ENCODE measurements at regions not wholly inside any gene's neighbourhood (a gene's known extent, or its start where the extent isn't known, plus 50 kb on each side); places are given as distances from the start of the nearest gene placed in this dataset.

DNA sequence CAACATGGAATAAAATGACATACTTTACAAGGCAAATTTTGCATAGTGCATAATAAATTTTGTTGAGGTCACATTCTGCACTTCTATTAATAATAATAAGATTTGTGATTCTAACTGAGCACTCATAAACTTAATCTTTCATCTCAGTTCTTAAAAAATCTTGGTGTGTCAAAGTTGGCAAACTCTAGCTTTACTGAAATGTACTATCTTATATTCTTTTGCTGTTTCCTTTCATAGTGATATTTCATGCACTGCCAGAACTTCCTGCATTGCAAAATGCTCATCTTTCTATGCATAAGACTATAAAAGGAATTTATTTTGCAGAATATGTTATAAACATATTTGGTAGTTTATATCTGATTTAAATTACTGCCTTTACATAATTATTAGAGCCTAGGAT lies 797.6 kb downstream of the ADGRL2 start:
- DNase-seq: no peak

DNA sequence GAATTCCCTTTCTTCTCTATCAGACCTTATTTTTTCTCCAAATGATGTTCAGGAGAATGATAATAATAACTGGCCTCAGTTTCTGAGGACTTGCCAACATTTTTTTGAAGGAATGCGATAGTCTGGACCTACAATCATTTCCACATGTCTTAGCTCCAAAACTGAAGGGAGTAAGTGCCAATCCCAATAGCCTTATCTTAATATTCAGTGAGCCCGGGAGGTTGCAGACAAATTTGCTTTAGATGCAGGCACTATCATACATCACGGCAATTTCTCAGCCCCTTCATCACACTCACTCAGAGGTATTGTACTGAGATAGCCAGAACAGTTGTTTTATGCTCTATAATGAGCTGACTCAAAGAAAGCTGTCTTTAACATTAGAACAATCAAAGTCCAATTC lies 796.9 kb downstream of the ADGRL2 start:
- no peak for DNase-seq

DNA sequence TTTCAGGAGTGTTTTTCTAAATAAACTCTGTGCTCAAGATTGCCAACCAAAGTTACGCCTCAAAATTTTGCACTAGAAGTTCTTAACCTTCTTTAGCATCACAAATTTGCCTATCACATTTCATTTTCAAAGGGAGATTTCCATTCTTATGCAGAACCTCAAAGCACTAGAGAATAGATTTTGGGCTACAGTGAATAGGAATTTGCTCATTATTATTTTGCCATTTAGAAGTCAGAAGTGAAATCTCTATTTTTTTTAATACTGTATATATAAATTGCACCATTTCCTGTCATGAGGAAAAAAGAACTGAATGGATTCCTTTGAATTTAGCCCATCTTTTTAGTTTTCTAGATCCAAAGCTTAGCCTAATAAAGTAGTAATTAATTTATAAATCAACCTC lies 796.4 kb downstream of the ADGRL2 start:
- no peak for DNase-seq

DNA sequence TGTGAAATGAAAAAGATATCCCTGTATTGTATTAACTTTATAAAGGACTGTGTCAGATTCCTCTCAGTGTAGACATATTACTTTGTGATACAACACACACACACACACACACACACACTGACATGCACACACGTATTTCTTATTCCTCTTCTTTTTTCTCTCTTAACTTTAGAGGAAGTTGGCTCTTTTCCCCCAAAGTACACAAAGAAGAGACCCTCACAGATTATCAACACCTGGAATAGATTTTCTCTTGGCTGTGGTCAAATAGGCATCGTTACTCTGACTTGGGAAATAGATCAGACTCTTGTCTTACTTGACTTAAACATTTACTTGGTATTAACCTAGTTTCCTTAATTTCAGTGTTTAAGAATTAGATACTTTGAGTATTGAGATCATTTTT lies 792.8 kb downstream of the ADGRL2 start:
- no peak for DNase-seq

DNA sequence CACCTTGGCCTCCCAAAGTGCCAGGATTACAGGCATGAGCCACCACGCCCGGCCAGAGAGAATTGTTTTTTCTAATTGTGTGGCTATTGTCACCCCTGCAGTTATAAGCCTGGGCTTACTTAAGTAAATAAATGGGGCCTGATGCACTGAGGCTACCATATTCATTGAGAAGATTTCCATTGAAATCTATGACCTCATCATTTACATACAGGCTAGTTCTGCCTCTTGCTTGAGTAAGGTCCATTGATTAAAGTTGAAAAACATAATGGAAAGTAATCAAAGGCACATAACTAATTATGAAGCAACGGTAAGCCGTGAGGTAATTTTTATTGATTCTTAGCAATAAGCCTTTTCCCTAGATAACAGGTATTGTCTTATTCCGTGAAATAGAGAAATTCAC lies 788.9 kb downstream of the ADGRL2 start:
- DNase-seq: no peak

DNA sequence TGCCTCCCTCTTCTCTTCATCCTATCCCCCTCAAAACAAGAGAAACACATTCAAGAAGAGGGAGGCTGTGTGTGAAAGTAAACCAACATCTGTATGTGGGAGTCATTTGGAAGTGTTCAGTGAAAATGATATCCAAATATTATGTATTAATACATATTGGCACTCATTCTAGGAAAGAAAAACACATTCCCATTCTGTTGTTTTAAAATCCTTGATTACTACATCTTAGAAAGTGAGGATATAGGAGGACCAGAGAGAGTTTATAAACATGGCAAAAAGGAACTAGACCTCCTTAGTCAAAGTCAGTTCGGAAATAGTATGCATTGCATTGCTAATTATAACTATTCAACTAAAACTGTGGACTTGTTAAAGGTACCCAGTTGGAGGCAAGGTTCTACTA lies 786.6 kb downstream of the ADGRL2 start:
- DNase-seq: no peak

DNA sequence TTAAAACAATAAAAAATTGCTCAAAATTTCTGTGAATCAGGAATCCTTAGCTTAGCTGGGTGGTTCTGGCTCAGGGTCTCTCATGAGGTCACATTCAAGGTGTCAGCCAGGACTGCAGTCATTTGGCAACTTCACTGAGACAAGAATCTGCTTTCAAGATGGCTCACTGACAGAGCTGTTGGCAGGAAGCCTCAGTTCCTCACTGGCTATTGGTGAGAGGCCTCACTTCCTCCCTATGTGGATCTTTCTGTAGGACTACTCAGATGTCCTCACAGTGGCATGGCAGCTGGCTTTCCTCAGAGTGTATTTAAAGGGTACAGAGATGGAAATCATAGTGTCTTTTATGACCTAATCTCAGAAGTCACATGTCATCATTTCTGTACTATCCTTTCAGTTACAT lies 785.7 kb downstream of the ADGRL2 start:
- DNase-seq: no peak

DNA sequence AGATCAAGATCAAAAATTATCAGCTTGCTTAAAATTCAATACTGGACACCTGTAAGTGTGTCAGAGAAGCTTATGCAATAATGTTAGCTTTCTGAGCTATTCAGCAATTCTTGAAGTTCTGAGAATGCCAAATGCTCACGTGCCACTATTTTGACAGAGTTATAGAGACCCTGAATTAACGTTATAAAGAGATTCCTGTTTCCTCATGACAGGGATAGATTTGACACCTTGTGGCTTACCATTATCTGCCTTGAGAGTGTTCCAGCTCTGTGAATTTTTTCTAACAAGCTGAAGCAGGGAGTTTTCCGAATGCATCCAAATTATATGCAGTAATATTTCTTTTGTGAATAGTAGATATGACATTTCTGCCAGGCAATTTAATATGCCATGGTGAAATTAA lies 781.6 kb downstream of the ADGRL2 start:
- DNase-seq: no peak

DNA sequence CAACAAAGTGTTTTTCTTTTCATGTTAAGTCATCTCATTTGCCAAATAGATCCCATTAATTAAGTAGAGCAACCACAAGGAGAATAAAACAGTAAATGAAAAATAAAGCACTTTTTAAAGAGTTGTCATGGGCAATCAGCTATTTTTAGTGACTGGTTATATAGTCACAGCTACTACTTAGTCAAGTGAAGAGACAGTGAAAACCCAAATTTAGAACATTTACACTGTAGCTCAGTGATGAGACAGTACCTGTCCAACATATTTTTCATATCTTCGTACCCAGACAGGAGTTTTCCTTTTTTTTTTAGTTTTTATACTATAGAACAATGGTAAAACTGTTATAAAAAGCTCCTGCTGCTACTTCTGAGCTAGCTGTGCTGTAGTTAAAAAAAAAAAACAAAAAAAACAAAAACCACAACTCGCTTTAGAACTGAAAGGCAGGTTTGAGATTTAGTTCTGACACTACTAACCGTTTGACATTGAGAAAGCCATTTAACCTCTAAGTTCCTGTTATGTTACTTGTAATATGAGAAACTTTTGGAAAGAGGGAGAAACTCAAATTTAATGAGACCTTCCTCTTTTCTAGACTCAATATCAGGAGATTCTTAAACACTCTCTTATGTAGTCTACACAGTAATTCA lies 777.5 kb downstream of the ADGRL2 start:
- DNase-seq: no peak

DNA sequence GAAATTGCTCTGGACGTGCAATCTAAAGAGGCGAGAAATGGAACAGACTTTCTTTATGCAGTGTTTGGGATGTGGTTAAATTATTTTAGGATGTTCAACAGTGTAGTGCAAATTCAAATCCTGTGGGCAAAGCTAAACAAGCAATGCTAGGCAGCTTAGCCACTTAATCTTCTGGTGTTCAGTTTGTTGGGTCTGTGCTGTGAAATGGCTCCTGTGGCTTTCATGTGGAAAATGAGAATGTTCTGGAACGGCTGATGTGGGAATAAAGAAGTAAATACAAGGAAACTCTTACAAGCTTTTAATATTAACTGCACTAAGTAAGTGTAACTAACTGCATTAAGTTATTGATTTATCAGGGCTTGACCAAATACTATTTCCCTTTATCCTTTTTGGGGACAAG lies 766.6 kb downstream of the ADGRL2 start:
- DNase-seq: no peak

DNA sequence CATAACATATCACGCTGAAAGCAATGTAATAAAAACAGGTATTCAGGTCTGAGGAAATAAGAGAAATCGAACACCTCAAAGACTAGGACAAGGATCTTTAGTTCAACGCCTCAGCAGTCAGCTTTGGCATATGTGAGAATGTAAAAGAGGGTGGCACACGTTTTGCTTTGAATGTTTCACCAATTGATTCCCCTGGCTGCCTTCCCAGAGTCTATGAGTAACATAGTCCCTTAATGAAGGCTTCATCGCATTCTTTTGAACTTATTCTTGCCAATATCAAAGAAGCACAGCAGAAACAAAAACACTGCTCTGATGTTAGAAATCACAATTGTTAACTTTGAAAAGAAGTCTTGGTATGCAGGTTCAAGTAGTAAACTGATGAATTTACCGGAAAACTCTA lies 764.8 kb downstream of the ADGRL2 start:
- no peak for DNase-seq

DNA sequence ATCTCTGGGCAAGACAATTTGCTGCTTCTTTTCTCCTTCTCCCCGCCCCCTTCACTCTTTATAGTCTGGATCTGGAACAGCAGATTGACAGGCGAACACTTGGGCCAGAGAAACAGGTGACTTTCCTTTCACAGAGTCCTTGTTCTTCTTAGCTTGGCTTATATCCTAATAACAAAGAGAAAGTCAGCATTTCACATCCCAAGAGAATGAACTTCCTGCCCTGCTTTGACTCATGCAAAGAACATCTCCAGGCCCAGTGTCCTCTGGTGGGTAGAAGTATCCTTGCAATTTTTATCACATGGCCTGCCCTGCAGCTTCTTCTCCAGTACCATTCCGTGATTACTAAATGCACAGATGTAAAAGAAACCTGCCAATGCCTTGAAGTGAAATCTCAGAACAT lies 764.4 kb downstream of the ADGRL2 start:
- no peak for DNase-seq

DNA sequence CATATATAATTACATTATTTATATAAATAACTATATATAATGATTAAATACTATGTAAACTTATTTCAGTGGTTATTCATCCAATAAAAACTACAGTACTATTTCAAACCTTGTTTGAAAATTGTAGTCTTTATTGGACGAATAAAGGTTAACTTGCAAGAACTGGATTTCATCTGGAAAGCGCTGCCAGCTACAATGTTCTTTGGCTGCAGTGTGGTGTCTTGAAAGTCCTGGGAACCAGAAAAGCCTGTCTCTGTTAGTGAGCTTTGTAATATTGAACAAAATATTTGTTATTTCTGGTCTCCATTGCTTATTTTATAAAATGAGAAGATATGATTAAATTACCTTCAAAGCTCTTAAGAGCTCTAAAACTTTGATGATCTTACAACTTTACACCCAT lies 763.6 kb downstream of the ADGRL2 start:
- DNase-seq: no peak

DNA sequence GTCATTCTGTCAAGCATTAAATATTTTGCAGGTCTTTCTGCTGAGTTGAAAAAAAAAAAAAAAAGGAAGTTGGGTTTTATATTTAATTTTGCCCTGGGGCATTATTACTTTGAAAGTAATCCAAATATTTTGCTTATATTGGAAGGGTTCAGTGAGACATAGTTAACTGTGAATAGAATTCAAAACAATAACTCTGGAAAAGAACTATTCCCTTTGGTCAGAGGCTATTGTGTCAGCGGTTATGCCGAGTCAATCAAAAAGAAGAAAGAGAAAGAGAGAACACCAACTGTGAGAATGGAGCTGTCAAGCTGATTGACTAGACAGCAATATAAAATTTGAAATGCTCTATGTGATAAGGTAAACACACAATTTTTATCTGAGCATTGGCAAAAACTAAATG lies 761.7 kb downstream of the ADGRL2 start:
- no peak for DNase-seq

DNA sequence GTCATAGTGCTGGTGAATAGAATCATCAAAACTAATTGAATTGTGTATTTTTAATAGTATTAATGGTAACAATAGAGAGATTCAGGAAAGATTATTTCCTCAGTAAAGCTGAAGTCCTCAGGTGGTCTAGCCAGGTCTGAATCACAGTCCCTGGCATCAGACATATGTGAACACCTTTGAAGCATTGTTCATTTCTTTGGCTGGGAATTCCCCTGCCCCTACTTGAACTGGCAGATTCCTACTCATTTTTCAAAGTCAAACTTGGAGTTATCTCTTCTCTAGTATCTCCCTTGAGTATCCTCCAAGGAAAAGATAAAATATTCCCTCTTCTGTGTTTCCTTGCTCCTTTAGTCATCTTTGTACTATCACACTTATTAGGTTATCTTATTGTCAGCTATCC lies 759.8 kb downstream of the ADGRL2 start:
- no peak for DNase-seq

DNA sequence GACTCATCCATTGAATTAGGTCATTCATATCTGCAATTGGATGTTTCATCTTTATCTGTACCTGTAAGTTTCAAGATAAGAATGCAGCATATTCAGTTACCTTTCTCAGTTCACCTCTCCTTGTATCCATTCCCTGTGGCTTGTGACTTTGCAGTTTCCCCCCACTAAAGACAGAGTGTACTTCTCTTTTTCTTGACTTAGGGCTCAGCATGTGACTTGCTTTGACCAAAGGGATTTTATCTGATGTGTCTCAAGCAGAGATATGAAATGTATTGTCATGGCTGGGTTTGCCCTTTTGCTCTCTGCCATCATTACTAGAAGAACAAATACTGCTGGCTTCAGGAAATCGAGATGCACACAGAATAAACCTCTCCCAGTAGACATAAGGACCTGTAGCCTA lies 754.8 kb downstream of the ADGRL2 start:
- DNase-seq: no peak

DNA sequence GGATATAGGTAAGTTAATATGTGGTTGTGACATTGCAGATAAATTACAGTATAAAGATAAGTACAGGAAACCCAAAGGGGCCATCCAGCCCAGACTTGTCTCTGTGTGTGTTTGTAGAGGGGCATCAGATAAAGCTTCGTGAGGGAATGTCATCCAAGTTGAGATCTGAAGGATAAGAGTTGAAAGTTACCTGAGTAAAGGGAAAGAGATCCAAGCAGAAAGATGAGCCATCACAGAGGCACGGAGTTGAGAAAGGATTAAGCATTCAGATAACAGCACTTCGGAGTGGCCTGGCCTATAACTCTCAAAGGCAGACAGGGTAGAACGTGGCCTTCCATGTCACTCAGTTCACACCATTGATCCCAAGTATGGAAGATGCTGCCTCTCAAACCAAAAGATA lies 749.1 kb downstream of the ADGRL2 start:
- DNase-seq: no peak

DNA sequence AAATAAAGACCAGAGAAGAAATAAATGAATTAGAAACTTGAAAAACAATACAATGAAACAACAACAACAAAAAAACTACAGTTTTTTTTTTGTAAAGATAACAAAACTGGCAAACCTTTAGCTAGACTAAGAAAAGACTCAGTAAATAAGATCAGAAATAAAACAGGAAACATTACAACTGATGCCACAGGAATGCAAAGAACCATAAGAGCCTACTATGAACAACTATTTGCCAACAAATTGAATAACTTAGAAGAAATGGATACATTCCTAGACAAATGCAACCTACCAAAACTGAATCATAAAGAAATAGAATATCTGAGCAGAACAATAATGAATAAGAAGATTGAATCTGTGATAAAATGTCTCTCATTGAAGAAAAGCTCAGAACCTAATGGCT lies 742.0 kb downstream of the ADGRL2 start:
- no peak for DNase-seq

DNA sequence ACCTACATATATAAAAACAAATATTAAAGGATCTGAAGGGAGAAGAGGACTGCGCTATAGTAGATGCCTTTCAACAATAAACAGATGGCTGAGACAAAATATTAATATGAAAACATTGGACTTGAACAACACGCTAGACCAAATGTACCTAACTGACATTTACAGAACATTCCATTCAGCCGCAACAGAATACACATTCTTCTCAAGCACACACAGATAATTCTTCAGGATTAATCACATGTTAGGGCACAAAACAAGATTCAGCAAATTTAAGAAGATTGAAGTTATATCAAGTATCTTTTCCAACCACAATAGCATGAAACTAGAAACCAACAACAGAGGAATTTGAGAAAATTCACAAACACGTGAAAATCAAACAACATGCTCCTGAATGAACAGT lies 741.4 kb downstream of the ADGRL2 start:
- DNase-seq: no peak

DNA sequence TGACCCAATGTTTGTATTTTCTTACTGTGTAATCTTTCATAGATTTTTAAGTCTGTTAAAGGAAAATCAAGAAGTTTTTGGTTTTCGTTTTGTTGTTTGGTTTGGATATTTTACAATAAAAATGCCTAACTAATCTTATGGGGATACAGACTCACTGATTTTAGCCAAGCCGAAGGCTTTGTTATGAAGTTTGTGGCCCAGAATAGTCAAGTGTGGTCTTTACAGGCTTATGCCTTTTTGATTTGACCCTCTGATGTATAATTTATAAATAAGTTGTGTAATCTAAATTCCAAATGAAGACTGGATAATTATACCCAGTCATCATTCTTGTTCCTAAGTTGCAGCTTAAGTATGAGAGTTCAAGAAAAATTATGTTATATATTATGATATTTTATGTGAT lies 739.3 kb downstream of the ADGRL2 start:
- DNase-seq: no peak

DNA sequence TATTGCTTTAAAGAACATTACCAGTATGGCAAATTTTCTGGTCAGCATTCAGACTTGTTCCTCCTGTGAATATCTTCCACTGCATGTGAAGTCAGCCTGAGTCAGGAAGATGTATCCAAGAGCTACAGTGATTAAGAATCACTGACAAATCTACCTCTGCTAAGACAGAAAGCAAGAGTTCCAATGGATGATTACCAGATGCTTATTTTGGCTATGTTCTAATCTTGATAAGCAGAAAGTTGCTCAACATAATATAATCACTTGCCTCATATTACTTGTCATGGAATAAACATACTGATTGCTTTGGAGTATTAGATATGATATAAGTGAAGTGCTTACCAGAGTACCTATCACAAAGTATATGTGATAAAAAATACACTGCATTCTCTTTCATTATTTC lies 738.1 kb downstream of the ADGRL2 start:
- no peak for DNase-seq

DNA sequence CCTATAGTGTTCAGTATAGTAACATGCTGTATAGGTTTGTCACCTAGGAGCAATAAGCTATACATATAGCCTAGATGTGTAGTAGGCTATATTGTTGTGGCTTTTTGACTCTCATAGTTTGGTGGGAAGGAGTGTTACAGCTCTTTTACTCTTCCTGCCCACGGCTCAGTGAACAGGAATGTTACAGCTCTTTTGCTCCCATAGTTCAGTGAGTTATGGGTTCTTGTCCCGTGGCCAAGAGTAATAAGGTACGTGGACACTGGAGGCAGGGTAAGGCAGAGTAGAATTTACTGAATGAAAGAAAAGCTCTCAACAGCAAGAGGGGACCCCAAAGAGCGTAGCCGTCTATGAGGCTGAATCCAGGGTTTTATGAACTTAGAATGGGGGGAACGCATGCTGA lies 734.3 kb downstream of the ADGRL2 start:
- no peak for DNase-seq

DNA sequence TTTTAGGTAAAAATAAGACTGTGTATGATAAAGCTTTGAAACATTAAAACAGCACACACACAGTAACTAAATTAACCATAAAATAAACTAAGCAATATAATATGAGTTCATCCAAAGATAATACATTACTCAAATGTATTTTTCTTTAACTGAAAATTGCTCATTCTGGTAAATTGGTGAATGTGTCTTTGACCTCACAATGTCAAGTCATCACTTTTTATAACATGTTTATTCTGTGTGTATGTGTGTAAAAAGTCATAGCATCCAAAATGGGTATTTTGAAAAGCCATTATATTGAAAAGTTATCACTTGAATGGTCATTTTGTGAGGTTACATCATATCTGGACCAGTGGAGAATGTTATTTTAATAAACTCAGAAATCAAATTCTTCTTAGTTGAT lies 724.6 kb downstream of the ADGRL2 start:
- DNase-seq: no peak

DNA sequence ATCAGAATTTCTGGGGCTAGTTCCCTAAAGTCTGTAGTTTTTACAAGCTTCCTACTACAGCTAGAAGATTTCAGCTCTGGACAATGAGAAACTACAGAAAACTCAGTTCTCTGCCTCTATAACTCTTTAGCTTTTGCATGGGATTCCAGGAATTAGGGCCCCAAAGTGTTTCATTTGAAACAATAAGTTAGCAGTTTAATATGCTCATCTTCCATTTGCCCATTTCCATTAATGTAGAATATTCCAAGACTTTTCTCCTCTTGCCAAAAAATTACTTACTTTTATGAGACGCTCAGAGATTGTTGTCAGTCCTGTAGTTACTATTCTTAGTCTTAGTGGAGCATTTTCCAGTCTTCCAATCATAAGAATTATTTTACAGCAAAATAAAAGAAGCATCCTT lies 719.9 kb downstream of the ADGRL2 start:
- no peak for DNase-seq

DNA sequence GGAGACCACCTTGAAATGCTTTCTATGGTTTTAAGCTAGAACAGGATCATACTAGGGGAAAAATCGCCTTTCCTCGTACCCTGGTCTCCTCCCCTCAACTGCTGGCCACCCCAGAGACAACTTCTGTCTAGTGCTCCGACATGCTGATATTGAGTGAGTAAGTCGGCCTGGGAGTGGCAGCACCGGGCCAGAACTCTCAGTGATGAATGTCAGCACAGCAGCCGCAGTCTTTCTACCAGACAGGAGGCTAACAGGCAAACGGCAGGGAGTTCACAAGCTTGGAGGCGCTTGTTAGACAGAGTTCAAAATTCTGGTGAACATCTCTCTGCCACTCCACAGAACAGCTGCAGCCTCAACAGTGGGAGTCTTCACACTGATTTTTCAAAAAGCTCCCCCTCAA lies 716.9 kb downstream of the ADGRL2 start:
- no peak for DNase-seq

DNA sequence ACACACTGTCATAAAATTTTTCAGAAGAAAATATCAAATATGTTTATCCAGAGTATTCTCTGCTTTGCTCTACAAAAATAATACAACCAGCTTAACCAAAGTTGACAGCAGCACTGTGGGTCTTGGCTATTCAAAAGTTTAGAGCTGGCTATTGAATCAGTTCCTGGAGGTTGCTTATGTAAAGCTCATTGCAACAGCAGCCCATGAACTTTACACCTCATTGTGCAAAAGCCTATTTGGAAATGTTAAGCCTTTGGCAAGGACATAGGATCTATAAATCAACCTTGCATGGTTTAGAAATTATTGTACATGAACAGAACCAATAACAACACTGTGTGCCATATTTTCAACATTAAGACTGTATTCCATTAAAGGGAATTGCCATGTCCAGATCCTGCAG lies 714.9 kb downstream of the ADGRL2 start:
- no peak for DNase-seq

Data from NCI-H524 treated with DMSO at 0.1 percent for 48 hours (cell line).